HEK293 (cell line): ENCODE measurements at regions not wholly inside any gene's neighbourhood (a gene's known extent, or its start where the extent isn't known, plus 50 kb on each side); places are given as distances from the start of the nearest gene placed in this dataset.

Experiments
- CTCF ChIA-PET: fragments of 350-600 bp; formaldehyde crosslinking; extraction: SDS; loops from one replicate; lab custom pipeline; 2021; ENCODE audit warnings: antibody characterized with exemption; lab: Yijun Ruan, JAX
- POLR2A ChIA-PET: fragments of 300-600 bp; formaldehyde crosslinking; extraction: SDS; loops from one replicate; lab custom pipeline; 2020; ENCODE audit warnings: antibody characterized with exemption, inconsistent platforms; lab: Yijun Ruan, JAX
- H3K27ac ChIP-seq: fragments of 200-500 bp; sonication (Bioruptor generic); 2 replicates; pipeline ENCODE4 v1.5.1; 2014; ENCODE audit warnings: low read depth, low read length, control low read depth, inconsistent platforms; ENCODE audit errors: extremely low read depth
- H3K36me3 ChIP-seq, 2 experiments: fragments of 200-500 bp in 1 of 2; sonication (Bioruptor generic) in 1 of 2; 1 replicate in 1 of 2; 2 replicates in 1 of 2; pipeline ENCODE4 v1.5.1; 2014 to 2017; ENCODE audit warnings: inconsistent platforms in 2 of 2, low read length in 2 of 2; ENCODE audit not compliant: control insufficient read depth in 2 of 2, insufficient read depth in 1 of 2
- H3K4me1 ChIP-seq: fragments of 200-500 bp; sonication (Bioruptor generic); 2 replicates; pipeline ENCODE4 v1.5.1; 2014; ENCODE audit warnings: mild to moderate bottlenecking, low read length, inconsistent platforms; ENCODE audit not compliant: control insufficient read depth, insufficient read depth
- H3K4me3 ChIP-seq: 2 replicates; pipeline ENCODE4 v1.5.1; 2011; ENCODE audit warnings: low read depth, mild to moderate bottlenecking, control low read depth, low read length, moderate library complexity
- H3K9me3 ChIP-seq: fragments of 200-500 bp; sonication (Bioruptor generic); 2 replicates; pipeline ENCODE4 v1.5.1; 2014; ENCODE audit warnings: low read depth, low read length, inconsistent platforms; ENCODE audit not compliant: control insufficient read depth, insufficient read depth
- CTCF ChIP-seq: fragments of 450-650 bp; formaldehyde crosslinking; IDR thresholded peaks from 2 replicates; pipeline ENCODE4 v1.5.1; 2016; ENCODE audit warnings: missing biosample characterization, missing genetic modification characterization
- FEZF1 ChIP-seq: fragments of 450-650 bp; formaldehyde crosslinking; IDR thresholded peaks from 2 replicates; pipeline ENCODE4 v1.5.1; 2016; ENCODE audit warnings: missing biosample characterization, missing genetic modification characterization
- GLI2 ChIP-seq: fragments of 450-650 bp; formaldehyde crosslinking; IDR thresholded peaks from 2 replicates; pipeline ENCODE4; 2017; ENCODE audit warnings: missing biosample characterization, missing genetic modification characterization, low read depth, borderline replicate concordance
- KLF7 ChIP-seq: fragments of 450-650 bp; formaldehyde crosslinking; IDR thresholded peaks from 2 replicates; pipeline ENCODE4 v1.5.1; 2016; ENCODE audit warnings: missing biosample characterization, missing genetic modification characterization, borderline replicate concordance
- OSR2 ChIP-seq: fragments of 450-650 bp; formaldehyde crosslinking; IDR thresholded peaks from 2 replicates; pipeline ENCODE4 v1.5.1; 2016; ENCODE audit warnings: missing biosample characterization, missing genetic modification characterization
- OVOL3 ChIP-seq: fragments of 450-650 bp; formaldehyde crosslinking; IDR thresholded peaks from 2 replicates; pipeline ENCODE4 v1.5.1; 2016; ENCODE audit warnings: missing biosample characterization, missing genetic modification characterization
- RBAK ChIP-seq: fragments of 450-650 bp; formaldehyde crosslinking; IDR thresholded peaks from 2 replicates; pipeline ENCODE4 v1.5.1; 2016; ENCODE audit warnings: missing biosample characterization, missing genetic modification characterization
- WT1 ChIP-seq: fragments of 450-650 bp; formaldehyde crosslinking; IDR thresholded peaks from 2 replicates; pipeline ENCODE4 v1.5.1; 2016; ENCODE audit warnings: missing biosample characterization, missing genetic modification characterization
- YY1 ChIP-seq: fragments of 450-650 bp; formaldehyde crosslinking; IDR thresholded peaks from 2 replicates; pipeline ENCODE4 v1.5.1; 2018; ENCODE audit warnings: missing biosample characterization, missing genetic modification characterization
- ZBTB20 ChIP-seq: fragments of 450-650 bp; formaldehyde crosslinking; IDR thresholded peaks from 2 replicates; pipeline ENCODE4 v1.5.1; 2016; ENCODE audit warnings: missing biosample characterization, missing genetic modification characterization
- ZBTB44 ChIP-seq: fragments of 450-650 bp; IDR thresholded peaks from 2 replicates; pipeline ENCODE4 v1.5.1; 2018; ENCODE audit warnings: missing biosample characterization, mild to moderate bottlenecking, missing genetic modification characterization
- ZNF132 ChIP-seq: fragments of 450-650 bp; formaldehyde crosslinking; IDR thresholded peaks from 2 replicates; pipeline ENCODE4 v1.5.1; 2017; ENCODE audit warnings: missing biosample characterization, missing genetic modification characterization, borderline replicate concordance
- ZNF248 ChIP-seq: fragments of 450-650 bp; formaldehyde crosslinking; IDR thresholded peaks from 2 replicates; pipeline ENCODE4 v1.5.1; 2017; ENCODE audit warnings: missing biosample characterization, missing genetic modification characterization
- ZNF311 ChIP-seq: fragments of 450-650 bp; formaldehyde crosslinking; IDR thresholded peaks from 2 replicates; pipeline ENCODE4 v1.5.1; 2017; ENCODE audit warnings: missing biosample characterization, missing genetic modification characterization, borderline replicate concordance
- ZNF404 ChIP-seq: fragments of 450-650 bp; formaldehyde crosslinking; IDR thresholded peaks from 2 replicates; pipeline ENCODE4 v1.5.1; 2017; ENCODE audit warnings: missing biosample characterization, missing genetic modification characterization
- ZNF449 ChIP-seq: fragments of 450-650 bp; formaldehyde crosslinking; IDR thresholded peaks from 2 replicates; pipeline ENCODE4 v1.5.1; 2017; ENCODE audit warnings: missing biosample characterization, mild to moderate bottlenecking, missing genetic modification characterization, moderate library complexity
- ZNF561 ChIP-seq: fragments of 450-650 bp; IDR thresholded peaks from 2 replicates; pipeline ENCODE4 v1.5.1; 2018; ENCODE audit warnings: missing biosample characterization, missing genetic modification characterization, borderline replicate concordance
- ZNF571 ChIP-seq: fragments of 450-650 bp; formaldehyde crosslinking; IDR thresholded peaks from 2 replicates; pipeline ENCODE4 v1.5.0; 2017; ENCODE audit warnings: missing biosample characterization, missing genetic modification characterization
- ZNF585B ChIP-seq: fragments of 450-650 bp; formaldehyde crosslinking; IDR thresholded peaks from 2 replicates; pipeline ENCODE4 v1.5.1; 2016; ENCODE audit warnings: missing biosample characterization, missing genetic modification characterization
- ZNF621 ChIP-seq: fragments of 450-650 bp; formaldehyde crosslinking; IDR thresholded peaks from 2 replicates; pipeline ENCODE4 v1.5.1; 2017; ENCODE audit warnings: missing biosample characterization, missing genetic modification characterization
- ZNF664 ChIP-seq: fragments of 450-650 bp; formaldehyde crosslinking; IDR thresholded peaks from 2 replicates; pipeline ENCODE4 v1.5.1; 2016; ENCODE audit warnings: missing biosample characterization, missing genetic modification characterization
- ZNF785 ChIP-seq: fragments of 450-650 bp; formaldehyde crosslinking; IDR thresholded peaks from 2 replicates; pipeline ENCODE4 v1.5.1; 2016; ENCODE audit warnings: missing biosample characterization, missing genetic modification characterization
- TF ChIP-seq, protein P1 (sequence below): fragments of 450-650 bp; formaldehyde crosslinking; IDR thresholded peaks from 2 replicates; pipeline ENCODE4 v1.5.1; 2016; ENCODE audit warnings: missing biosample characterization, missing genetic modification characterization, low read depth

DNA sequence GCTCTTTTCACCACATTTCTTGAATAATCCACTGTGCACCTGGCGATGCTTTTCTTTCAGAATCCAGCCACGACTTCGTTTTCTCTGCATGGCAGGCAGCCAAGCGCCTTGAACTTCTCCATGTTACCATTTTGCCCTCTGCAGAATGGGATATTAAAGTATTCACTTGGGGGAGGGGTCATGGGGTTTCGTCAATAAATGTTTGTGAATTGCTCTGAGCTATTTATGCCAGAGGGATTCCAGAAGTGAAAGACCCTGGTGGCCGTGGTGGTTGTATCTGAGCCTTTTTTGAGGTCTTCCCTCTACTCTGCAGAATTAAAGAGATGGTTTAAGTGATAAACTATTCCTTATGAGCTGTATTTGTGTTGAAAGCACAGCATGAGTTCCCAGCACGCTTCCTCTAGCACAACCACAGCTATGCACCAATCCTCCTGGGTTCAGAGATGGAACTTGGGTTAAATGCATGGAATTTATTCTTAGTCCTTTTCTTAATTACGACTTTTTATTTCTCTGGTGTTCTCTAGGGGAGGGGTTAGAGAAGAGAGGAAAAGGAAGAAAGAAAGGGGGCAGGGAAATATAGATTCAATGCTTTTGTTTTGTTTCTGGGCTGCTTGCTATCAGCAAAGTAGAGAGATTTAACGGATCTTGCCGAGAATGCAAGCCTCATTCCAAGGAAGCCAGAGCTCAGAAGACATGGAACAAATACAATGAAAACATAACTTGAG lies 478.2 kb upstream of the TNC start:
- no peak overlapping the region for H3K4me3 ChIP-seq
- H3K36me3 ChIP-seq: no peaks in the 10 kb centered on the region
- H3K4me1 ChIP-seq: 0 out of 2 replicates have a peak, but pooled peaks cover 2% of the 10 kb centered on the region
- ChIA-PET CTCF (interaction anchor here (0.6 to 1.0 kb wide), 3 partner anchors 16 to 1062 kb away, joined by 3 read pairs; no protein-coding TSS in a partner anchor), POLR2A (interaction anchor here (0.5 kb wide), 1 partner anchor 478 kb away, joined by 3 read pairs; no protein-coding TSS in a partner anchor)
- TF ChIP-seq ZNF561 (tag by site-specific recombination) (no peak), ZNF404 (tag by site-specific recombination) (no peak), ZNF311 (tag by site-specific recombination) (no peak), ZBTB44 (tag by site-specific recombination) (no peak), KLF7 (tag by site-specific recombination) (no peak), ZNF132 (no peak), ZNF664 (tag by site-specific recombination) (no peak)
- H3K9me3 ChIP-seq: no peaks in the 10 kb centered on the region
- H3K27ac ChIP-seq: no peak overlapping the region

GRCh38 chr9:115596746-115597080 lies 478.8 kb upstream of the TNC start:
- TF ChIP-seq OSR2 (no peak), ZNF248 (tag by site-specific recombination) (no peak), FEZF1 (tag by site-specific recombination) (no peak), OVOL3 (tag by site-specific recombination) (no peak), RBAK (tag by site-specific recombination) (no peak), CTCF (tag by site-specific recombination) (no peak), WT1 (tag by site-specific recombination) (no peak), ZNF621 (tag by site-specific recombination) (no peak), ZNF585B (tag by site-specific recombination) (no peak), ZNF785 (tag by site-specific recombination) (no peak), YY1 (no peak), ZNF449 (tag by site-specific recombination) (no peak), GLI2 (tag by site-specific recombination) (no peak), ZBTB20 (tag by site-specific recombination) (no peak), ZNF571 (tag by site-specific recombination) (no peak)
- TF ChIP-seq, protein P1, sequence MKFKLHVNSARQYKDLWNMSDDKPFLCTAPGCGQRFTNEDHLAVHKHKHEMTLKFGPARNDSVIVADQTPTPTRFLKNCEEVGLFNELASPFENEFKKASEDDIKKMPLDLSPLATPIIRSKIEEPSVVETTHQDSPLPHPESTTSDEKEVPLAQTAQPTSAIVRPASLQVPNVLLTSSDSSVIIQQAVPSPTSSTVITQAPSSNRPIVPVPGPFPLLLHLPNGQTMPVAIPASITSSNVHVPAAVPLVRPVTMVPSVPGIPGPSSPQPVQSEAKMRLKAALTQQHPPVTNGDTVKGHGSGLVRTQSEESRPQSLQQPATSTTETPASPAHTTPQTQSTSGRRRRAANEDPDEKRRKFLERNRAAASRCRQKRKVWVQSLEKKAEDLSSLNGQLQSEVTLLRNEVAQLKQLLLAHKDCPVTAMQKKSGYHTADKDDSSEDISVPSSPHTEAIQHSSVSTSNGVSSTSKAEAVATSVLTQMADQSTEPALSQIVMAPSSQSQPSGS (tag by site-specific recombination): no peak
- ChIA-PET CTCF (interaction anchor here (1.0 kb wide), 1 partner anchor 1062 kb away, joined by 3 read pairs; no protein-coding TSS in a partner anchor), POLR2A (no interaction called here)
- no peak overlapping the region for H3K27ac ChIP-seq
- no peak overlapping the region for H3K4me3 ChIP-seq
- H3K36me3 ChIP-seq: no peaks in the 10 kb centered on the region
- no peaks in the 10 kb centered on the region for H3K9me3 ChIP-seq
- 0 out of 2 replicates have a peak, but pooled peaks cover 2% of the 10 kb centered on the region for H3K4me1 ChIP-seq
